SK-N-SH treated with all-trans-retinoic acid at 6 μM for 48 hours (cell line): ENCODE measurements at regions not wholly inside any gene's neighbourhood (a gene's known extent, or its start where the extent isn't known, plus 50 kb on each side); places are given as distances from the start of the nearest gene placed in this dataset.

ENCODE experiments used
- ATAC-seq: fragments of 200-7000 bp; cut with Tn5 transposase; 3 replicates; pipeline ENCODE4 v1.9.1; 2020; ENCODE audit warnings: mild to moderate bottlenecking, moderate library complexity
- ARNTL ChIP-seq: fragments of 450-650 bp; formaldehyde crosslinking; IDR thresholded peaks from 2 replicates; pipeline ENCODE4 v1.5.0; 2020; ENCODE audit warnings: low read depth, mild to moderate bottlenecking, moderate library complexity, borderline replicate concordance
- BACH2 ChIP-seq: fragments of 250-450 bp; sonication (Bioruptor Pico); IDR thresholded peaks from 2 replicates; pipeline ENCODE4 v1.9.0; 2021; ENCODE audit warnings: mild to moderate bottlenecking, borderline replicate concordance
- CSDC2 ChIP-seq: fragments of 250-450 bp; sonication (Bioruptor Pico); IDR thresholded peaks from 2 replicates; pipeline ENCODE4 v1.5.0; 2020; ENCODE audit warnings: mild to moderate bottlenecking, moderate library complexity
- ESRRG ChIP-seq: fragments of 250-450 bp; sonication (Bioruptor Pico); IDR thresholded peaks from 2 replicates; pipeline ENCODE4 v1.6.1; 2021; ENCODE audit warnings: mild to moderate bottlenecking
- GLIS3 ChIP-seq: fragments of 250-450 bp; sonication (Bioruptor Pico); IDR thresholded peaks from 2 replicates; pipeline ENCODE4 v1.5.0; 2020; ENCODE audit warnings: mild to moderate bottlenecking, moderate library complexity
- RARB ChIP-seq: fragments of 250-450 bp; sonication (Bioruptor Pico); IDR thresholded peaks from 2 replicates; pipeline ENCODE4 v1.8.0; 2021; ENCODE audit warnings: mild to moderate bottlenecking, moderate library complexity
- SNAI2 ChIP-seq: fragments of 250-450 bp; sonication (Bioruptor Pico); IDR thresholded peaks from 2 replicates; pipeline ENCODE4 v1.5.0; 2020; ENCODE audit warnings: mild to moderate bottlenecking, moderate library complexity
- TCF4 ChIP-seq: fragments of 250-450 bp; sonication (Bioruptor Pico); IDR thresholded peaks from 2 replicates; pipeline ENCODE4 v1.8.0; 2021; ENCODE audit warnings: mild to moderate bottlenecking, moderate library complexity, borderline replicate concordance
- TOX ChIP-seq: fragments of 250-450 bp; sonication (Bioruptor Pico); IDR thresholded peaks from 2 replicates; pipeline ENCODE4 v1.8.0; 2021; ENCODE audit warnings: mild to moderate bottlenecking, moderate library complexity, borderline replicate concordance
- ZFP3 ChIP-seq: fragments of 250-450 bp; sonication (Bioruptor Pico); IDR thresholded peaks from 2 replicates; pipeline ENCODE4 v1.5.0; 2020; ENCODE audit warnings: mild to moderate bottlenecking, moderate library complexity
- ZFP30 ChIP-seq: fragments of 450-650 bp; formaldehyde crosslinking; IDR thresholded peaks from 2 replicates; pipeline ENCODE4 v1.5.0; 2022; ENCODE audit warnings: mild to moderate bottlenecking, moderate library complexity
- ZNF8 ChIP-seq: fragments of 450-650 bp; formaldehyde crosslinking; IDR thresholded peaks from 2 replicates; pipeline ENCODE4 v1.5.0; 2020; ENCODE audit warnings: mild to moderate bottlenecking, moderate library complexity
- TF ChIP-seq, protein P1 (sequence below): fragments of 250-450 bp; sonication (Bioruptor Pico); IDR thresholded peaks from 2 replicates; pipeline ENCODE4 v1.5.1; 2020; ENCODE audit warnings: low read depth, mild to moderate bottlenecking, moderate library complexity
- TF ChIP-seq, protein P2 (sequence below): fragments of 250-450 bp; sonication (Bioruptor Pico); IDR thresholded peaks from 2 replicates; pipeline ENCODE4 v1.8.0; 2021; ENCODE audit warnings: low read depth, mild to moderate bottlenecking, moderate library complexity, borderline replicate concordance
- TF ChIP-seq, protein P3 (sequence below): fragments of 250-450 bp; sonication (Bioruptor Pico); IDR thresholded peaks from 2 replicates; pipeline ENCODE4 v1.5.0; 2020; ENCODE audit warnings: mild to moderate bottlenecking, moderate library complexity
- TF ChIP-seq, protein P4 (sequence below): fragments of 250-450 bp; sonication (Bioruptor Pico); IDR thresholded peaks from 2 replicates; pipeline ENCODE4 v1.8.0; 2020; ENCODE audit warnings: mild to moderate bottlenecking, moderate library complexity, borderline replicate concordance

DNA sequence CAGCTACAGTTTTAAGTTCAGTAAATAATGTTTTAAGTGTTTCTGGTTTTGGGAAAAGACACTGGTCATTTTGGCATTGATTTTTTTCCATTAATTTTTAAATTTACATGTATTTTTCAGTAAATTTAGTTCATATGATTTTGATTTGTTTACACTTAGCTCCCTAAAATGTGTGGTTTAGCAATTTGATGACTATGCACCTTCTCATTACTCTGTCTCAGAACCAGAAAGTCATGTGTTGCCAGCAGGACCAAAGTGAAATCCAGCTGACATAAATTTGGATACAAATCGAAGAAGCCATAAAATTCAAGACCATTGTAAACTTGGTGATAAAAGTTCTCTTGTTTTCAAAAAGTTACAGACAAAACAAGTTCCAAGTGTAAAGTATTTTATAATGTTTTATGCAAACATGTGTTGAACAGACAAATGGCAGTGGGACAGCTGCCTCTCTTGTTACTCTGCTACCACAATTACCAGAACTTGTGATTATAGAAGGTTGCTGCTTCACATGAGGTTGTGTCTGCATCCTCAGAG, 354.8 kb downstream of the NR2F1-AS1 start:
- TF ChIP-seq ARNTL (CRISPR knock-in tag) (no peak), ZNF8 (CRISPR knock-in tag) (no peak), ZFP30 (CRISPR knock-in tag) (no peak), ESRRG (CRISPR knock-in tag) (no peak), CSDC2 (no peak), ZFP3 (CRISPR knock-in tag) (no peak), RARB (CRISPR knock-in tag) (no peak), BACH2 (CRISPR knock-in tag) (no peak), TCF4 (CRISPR knock-in tag) (no peak)
- TF ChIP-seq, protein P1, sequence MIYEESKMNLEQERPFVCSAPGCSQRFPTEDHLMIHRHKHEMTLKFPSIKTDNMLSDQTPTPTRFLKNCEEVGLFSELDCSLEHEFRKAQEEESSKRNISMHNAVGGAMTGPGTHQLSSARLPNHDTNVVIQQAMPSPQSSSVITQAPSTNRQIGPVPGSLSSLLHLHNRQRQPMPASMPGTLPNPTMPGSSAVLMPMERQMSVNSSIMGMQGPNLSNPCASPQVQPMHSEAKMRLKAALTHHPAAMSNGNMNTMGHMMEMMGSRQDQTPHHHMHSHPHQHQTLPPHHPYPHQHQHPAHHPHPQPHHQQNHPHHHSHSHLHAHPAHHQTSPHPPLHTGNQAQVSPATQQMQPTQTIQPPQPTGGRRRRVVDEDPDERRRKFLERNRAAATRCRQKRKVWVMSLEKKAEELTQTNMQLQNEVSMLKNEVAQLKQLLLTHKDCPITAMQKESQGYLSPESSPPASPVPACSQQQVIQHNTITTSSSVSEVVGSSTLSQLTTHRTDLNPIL (CRISPR knock-in tag), result no peak
- TF ChIP-seq, protein P2, sequence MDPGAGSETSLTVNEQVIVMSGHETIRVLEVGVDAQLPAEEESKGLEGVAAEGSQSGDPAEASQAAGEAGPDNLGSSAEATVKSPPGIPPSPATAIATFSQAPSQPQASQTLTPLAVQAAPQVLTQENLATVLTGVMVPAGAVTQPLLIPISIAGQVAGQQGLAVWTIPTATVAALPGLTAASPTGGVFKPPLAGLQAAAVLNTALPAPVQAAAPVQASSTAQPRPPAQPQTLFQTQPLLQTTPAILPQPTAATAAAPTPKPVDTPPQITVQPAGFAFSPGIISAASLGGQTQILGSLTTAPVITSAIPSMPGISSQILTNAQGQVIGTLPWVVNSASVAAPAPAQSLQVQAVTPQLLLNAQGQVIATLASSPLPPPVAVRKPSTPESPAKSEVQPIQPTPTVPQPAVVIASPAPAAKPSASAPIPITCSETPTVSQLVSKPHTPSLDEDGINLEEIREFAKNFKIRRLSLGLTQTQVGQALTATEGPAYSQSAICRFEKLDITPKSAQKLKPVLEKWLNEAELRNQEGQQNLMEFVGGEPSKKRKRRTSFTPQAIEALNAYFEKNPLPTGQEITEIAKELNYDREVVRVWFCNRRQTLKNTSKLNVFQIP (CRISPR knock-in tag), result no peak
- ATAC-seq, result no peak

DNA sequence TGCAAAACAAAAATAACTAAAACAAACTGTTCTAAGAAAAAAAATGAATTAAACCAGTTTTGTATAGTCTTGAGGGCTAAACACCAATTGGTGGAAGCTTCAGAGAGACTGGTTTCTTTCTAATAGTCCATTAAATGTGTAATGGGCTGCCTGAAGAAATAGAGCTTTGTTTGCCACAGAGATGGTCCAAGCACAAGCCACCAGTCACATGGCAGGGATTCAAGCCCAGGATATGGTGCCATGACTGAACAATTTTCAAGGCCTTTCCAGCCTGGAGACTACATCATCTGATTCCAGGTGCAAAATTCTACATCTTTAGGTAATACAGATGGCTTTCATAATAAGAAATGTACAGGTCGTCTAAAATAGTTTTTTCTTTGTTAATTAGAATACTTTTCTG, 355.3 kb downstream of the NR2F1-AS1 start:
- TF ChIP-seq ZFP3 (CRISPR knock-in tag), result no peak
- TF ChIP-seq GLIS3, result no peak
- TF ChIP-seq, protein P3, sequence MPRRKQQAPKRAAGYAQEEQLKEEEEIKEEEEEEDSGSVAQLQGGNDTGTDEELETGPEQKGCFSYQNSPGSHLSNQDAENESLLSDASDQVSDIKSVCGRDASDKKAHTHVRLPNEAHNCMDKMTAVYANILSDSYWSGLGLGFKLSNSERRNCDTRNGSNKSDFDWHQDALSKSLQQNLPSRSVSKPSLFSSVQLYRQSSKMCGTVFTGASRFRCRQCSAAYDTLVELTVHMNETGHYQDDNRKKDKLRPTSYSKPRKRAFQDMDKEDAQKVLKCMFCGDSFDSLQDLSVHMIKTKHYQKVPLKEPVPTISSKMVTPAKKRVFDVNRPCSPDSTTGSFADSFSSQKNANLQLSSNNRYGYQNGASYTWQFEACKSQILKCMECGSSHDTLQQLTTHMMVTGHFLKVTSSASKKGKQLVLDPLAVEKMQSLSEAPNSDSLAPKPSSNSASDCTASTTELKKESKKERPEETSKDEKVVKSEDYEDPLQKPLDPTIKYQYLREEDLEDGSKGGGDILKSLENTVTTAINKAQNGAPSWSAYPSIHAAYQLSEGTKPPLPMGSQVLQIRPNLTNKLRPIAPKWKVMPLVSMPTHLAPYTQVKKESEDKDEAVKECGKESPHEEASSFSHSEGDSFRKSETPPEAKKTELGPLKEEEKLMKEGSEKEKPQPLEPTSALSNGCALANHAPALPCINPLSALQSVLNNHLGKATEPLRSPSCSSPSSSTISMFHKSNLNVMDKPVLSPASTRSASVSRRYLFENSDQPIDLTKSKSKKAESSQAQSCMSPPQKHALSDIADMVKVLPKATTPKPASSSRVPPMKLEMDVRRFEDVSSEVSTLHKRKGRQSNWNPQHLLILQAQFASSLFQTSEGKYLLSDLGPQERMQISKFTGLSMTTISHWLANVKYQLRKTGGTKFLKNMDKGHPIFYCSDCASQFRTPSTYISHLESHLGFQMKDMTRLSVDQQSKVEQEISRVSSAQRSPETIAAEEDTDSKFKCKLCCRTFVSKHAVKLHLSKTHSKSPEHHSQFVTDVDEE, result no peak
- TF ChIP-seq, protein P2 (CRISPR knock-in tag), result no peak
- no peak for TF ChIP-seq ZNF8 (CRISPR knock-in tag)
- TF ChIP-seq, protein P4, sequence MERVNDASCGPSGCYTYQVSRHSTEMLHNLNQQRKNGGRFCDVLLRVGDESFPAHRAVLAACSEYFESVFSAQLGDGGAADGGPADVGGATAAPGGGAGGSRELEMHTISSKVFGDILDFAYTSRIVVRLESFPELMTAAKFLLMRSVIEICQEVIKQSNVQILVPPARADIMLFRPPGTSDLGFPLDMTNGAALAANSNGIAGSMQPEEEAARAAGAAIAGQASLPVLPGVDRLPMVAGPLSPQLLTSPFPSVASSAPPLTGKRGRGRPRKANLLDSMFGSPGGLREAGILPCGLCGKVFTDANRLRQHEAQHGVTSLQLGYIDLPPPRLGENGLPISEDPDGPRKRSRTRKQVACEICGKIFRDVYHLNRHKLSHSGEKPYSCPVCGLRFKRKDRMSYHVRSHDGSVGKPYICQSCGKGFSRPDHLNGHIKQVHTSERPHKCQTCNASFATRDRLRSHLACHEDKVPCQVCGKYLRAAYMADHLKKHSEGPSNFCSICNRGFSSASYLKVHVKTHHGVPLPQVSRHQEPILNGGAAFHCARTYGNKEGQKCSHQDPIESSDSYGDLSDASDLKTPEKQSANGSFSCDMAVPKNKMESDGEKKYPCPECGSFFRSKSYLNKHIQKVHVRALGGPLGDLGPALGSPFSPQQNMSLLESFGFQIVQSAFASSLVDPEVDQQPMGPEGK (CRISPR knock-in tag), result no peak
- ATAC-seq, result no peak

DNA sequence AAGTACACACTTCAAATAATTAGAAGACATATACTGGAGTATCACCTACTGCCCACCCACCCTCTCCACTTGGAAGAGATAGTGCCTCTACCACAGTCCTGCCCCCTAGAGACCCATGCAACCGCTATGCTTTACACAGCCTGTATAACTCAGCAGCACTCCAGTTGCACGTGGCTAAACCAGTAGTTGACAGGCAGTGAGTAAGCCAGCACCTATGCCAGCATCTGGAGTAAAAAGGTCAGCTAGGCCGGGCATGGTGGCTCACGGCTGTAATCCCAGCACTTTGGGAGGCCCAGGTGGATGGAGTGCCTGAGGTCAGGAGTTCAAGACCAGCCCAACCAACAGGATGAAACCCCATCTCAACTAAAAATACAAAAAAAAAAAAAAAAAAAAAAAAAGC, 356.4 kb downstream of the NR2F1-AS1 start:
- TF ChIP-seq, protein P2 (CRISPR knock-in tag), result no peak
- TF ChIP-seq SNAI2 (CRISPR knock-in tag), result no peak
- no peak for TF ChIP-seq TCF4 (CRISPR knock-in tag)
- TF ChIP-seq ZNF8 (CRISPR knock-in tag), result no peak
- no peak for TF ChIP-seq ARNTL (CRISPR knock-in tag)
- TF ChIP-seq RARB (CRISPR knock-in tag), result no peak
- TF ChIP-seq TOX, result no peak
- ATAC-seq, result no peak
